T-helper 9 cell (primary cell): ENCODE measurements at regions not wholly inside any gene's neighbourhood (a gene's known extent, or its start where the extent isn't known, plus 50 kb on each side); places are given as distances from the start of the nearest gene placed in this dataset.

Experiments
- DNase-seq: peaks from one replicate; pipeline ENCODE4 v3.0.0-alpha.2; 2020

DNA sequence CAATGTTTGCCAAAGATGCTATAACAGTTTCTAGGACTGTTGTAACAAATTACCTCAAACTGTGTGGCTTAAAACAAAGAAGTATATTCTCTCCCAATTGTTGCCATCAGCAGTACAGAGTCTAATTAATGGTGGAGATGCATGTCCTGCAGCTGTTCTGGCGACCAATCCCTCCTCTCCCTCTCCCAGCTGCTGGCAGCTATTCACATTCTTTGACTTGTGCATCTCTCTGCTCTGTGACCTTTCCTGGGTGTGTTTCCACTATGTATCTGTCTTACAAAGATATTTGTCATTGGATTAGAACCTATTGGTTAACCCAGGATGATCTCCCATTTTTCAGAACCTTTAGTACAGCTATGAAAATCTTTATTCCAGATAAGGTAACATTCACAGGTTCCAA lies 561.7 kb upstream of the POM121L12 start:
- no peak for DNase-seq

DNA sequence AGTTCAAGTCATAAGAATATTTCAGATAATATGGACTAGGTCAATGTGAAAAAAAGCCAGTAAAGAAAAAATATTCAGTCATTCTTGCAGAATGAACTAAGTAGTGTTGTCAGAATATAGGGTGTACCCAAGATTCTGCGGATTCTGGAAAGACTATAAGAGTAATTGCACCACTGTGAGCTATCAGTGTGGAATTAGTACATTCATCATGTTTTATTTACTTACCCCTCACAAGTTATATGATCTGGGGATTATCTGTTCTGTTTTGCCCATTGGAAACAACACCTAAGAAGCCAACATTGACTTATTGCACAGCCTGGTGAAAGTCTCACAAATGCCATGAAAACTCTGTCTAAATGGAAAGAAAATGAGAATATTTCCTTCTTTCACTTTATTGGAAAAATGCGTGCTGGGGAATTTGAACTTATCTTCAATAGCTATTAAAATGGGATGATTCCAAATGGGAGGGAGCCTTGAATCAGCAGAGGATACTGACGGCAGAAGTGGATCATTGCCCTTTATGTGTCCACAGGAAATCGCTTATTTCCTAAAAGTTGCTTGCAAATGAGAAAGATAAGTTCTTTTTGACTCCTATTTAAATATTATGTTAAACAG lies 563.3 kb upstream of the POM121L12 start:
- DNase-seq, result no peak

DNA sequence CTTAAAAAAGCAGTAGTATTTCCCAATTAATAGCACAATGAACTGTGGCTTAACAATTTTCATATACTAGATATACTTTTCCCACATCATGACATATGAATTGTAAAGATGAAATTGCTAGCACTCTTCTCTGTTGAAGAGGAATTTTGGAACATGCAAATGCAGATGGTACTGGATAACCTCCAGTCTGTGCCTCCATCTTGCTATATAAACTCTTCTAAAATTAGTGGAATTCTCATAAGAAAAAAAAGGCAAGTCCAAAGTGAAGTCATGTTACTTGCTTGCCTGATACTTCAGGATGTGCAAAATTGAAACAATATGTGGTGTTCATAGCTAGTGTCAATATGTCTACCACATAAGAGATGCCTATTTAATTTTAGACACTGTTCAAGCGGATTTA lies 570.2 kb upstream of the POM121L12 start:
- DNase-seq, result no peak

DNA sequence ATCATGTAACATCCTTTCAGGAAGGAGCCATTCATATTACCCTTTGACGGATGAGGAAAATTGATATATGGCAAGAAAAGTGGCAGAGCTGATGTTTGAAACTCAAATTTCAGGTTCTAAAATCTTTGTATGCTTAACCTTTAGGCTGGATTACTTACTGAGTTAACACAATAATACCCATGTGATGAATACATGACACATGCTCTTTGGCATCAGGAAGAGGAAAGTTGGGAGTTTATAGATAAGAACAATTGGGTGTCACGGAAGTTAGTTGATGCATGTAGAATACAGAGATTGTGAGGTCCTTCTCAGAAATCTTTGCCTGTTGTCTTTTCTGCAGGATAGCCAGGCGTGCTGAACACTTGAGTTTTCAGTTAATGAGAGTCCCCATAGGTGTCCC lies 572.1 kb upstream of the POM121L12 start:
- DNase-seq, result no peak

DNA sequence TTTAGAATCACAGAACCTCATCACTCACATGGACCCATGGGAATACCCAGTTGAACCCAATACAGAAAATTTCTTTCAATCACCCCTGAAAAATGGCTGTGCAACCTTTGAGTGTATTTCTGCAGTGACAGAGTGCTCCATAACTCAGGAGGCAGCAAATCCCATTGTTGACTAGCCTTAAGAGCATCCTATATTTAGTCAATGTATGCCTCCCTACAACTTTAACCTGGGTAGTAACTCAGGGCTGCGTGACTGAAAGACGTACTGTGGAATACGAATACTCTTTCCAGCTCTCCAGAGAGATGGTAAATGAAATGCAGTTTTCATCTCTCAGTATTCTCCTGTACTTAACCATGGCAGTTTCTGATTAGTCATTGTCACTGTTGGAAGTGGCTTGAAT lies 573.0 kb upstream of the POM121L12 start:
- DNase-seq, result no peak

DNA sequence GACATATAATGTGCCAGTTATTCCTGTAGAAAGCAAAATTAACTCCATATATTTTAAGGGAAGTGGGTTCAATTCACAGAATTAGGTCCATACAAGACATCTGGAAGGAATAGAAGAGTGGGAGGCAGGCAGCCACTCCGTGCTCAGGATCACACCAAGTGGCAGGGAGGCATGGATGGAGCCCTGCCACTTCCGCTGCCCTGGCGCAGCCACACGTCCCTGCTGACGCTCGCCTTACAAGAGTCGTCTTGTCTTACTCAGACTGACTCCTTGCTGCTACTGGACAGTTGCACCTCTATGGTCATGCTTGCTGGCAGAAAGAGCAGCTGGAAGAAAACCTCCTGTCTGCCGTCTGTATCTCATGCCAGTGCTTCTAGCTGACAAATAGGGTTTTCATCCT lies 579.9 kb upstream of the POM121L12 start:
- DNase-seq, result no peak

DNA sequence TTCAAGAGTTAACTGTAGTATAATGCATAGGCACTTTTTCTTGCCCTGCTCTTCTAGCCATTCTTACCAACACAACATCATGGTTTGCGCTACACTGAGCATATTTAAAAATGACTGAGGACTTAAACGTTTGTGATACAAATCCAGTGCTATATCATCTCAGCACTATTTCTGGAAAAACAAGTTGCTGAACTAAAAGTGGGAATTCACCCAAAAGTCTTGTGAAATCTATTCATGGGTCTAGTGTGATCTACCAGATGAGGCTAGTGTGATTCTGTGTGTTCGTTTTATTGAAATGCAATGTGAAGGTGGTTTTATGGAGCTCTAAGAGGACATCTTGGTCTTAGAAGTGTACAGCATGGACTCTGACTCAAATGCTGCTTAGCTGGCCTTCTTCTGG lies 584.6 kb upstream of the POM121L12 start:
- no peak for DNase-seq

DNA sequence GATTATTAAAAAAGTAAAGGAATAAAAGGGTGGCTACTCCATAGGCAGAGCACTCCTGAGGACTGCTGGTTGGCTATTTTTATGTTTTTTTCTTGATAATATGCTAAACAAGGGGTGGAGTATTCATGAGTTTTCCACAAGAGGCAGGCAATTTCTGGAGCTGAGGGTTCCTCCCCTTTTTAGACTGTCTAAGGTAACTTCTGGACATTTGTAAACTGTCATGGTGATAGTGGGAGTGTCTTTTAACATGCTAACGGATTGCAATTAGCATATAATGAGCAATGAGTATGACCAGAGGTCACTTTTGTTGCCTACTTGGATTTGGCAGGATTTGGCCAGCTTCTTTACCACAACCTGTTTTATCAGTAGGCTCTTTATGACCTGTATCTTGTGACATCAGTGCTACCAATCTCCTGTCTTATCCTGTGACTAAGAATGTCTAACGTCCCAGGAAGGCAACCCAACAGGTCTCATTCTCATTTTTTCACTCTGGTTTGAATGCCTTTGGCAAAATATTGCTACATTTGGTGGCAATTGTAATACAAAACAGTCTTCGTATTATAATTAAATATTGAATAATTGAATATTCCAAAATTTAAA lies 587.8 kb upstream of the POM121L12 start:
- no peak for DNase-seq

DNA sequence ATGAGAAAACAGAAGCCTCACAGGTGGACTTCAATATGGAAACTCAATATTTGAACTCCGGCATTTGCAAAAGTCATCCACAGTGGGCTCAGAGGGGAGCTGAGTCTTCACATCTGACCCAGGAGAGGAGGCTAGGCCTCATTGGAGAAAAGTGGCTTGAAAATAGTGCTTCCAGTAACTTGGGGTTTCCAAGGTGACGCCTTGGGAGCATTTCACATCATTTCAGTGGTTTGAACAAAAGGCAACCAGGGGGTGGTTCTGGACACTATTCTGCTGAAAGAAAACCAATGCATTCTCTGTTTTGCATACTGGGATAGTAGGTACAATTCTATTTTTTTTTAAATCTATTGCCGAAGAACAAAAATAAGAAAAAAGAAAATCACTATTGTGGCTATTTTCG lies 599.2 kb upstream of the POM121L12 start:
- no peak for DNase-seq

DNA sequence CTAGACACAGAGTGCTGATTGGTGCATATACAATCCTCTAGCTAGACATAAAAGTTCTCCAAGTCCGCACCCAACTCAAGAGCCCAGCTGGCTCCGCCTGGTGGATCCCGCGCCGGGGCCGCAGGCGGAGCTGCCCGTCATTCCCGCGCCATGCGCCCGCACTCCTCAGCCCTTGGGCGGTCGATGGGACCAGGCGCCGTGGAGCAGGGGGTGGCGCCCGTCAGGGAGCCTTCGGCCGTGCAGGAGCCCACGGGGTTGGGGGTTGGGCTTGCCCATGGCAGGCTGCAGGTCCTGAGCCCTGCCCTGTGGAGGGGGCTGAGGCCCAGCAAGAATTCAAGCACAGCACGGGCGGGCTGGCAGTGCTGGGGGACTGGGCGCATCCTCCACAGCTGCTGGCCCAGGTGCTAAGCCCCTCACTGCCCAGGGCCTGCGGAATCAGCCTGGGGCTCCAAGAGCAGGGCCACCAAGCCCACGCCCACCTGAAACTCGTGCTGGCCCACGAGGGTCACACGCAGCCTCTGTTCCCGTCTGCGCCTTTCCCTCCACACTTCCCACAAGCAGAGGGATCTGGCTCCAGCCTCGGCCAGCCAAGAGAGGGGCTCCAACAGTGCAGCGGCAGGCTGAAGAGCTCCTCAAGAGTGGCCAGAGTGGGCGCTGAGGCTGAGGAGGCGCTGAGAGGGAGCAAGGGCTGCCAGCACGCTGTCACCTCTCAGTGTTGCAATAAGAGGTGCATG lies 604.2 kb upstream of the POM121L12 start:
- DNase-seq, result no peak

DNA sequence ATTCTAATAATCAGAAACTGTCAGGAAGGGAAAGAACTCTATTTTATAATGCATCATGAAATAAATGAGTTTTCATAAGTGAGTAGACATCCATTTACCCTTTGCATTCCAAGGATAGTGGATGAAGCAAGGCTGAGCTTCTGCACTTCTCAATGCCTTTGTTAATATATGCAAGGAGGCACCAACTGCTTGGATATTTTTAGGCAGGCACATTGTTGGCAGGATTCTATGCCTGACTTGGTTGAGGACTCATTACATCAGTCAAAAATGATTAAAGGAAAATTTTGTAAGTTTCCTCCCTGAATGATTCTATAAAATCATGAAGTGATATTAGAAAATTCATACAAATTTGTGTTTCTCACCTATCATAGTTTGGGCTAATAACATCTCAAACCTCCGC lies 612.2 kb upstream of the POM121L12 start:
- DNase-seq, result no peak

DNA sequence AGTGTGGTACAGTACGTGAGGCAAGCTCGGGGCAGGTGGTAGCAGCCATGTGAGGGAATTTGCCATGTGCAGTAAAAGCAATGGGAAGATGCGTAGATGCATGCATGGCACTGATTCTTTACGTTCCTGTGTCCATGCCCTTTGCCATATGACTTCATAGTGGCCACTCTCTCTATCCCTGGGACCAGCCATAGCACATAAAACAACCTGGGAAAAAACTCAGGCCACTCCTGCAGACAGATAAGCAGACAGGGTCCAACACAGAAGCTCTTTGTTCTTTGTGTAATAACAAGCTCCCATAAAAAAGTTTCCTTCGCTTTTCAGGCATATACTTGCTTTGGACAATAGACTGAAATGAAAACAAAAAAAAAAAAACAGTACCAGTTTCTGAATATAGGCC lies 622.4 kb upstream of the POM121L12 start:
- no peak for DNase-seq

DNA sequence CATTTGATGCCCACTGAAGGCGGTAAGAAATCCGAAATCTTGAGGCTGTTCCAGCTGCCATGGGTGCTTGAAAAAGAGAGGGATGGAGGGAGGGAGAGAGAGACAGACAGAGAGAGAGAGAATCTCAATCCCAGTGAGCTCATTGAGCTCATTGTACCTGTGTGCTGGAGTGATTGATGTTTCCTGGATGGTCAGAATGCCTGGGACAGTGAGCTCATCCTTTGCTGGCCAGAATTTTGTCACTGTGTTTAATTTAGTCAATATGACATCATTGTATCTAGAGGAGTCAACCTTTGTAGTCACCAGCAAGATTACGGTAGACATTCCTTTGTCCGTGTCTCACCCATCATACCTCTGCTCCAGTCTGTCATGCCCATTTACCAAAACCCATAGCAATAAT lies 625.4 kb upstream of the POM121L12 start:
- DNase-seq, result no peak

DNA sequence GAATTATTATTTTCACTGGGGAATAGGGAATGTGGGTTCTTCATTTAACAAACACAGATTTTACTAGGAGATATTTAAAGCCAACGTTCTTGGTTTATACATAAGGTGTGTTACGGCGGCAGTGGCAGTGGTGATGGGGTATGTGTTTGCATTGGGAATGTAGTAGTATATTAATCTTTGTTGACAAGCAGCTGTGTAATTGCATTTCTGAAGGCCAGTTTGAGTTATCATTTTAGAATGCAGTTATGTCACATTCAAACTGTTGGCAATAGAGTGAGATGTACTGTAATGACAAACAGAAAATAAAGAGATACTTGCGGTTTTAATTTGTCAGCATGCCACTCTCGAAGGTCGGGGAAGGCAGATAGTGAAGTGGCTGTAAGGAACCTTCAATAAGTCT lies 628.6 kb upstream of the POM121L12 start:
- DNase-seq, result no peak

DNA sequence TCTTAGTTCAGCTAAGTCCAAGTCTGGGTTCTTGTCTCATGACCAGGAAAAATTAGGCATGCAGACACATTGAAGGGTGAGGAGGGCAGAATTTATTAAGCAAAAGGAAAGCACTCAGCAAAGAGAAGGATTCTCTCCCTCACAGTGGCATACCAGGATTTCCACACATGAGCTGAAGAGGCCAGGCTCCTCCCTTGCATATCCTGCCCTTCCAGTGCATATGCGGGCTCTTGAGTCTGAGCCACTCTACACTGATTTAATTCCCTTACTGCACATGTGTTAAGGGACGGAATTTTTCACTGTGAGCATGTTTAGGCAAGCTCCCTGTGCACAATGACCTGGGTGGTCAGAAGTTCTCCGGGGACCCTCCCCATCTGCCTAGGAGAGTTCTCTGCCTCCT lies 652.7 kb upstream of the POM121L12 start:
- DNase-seq, result no peak

DNA sequence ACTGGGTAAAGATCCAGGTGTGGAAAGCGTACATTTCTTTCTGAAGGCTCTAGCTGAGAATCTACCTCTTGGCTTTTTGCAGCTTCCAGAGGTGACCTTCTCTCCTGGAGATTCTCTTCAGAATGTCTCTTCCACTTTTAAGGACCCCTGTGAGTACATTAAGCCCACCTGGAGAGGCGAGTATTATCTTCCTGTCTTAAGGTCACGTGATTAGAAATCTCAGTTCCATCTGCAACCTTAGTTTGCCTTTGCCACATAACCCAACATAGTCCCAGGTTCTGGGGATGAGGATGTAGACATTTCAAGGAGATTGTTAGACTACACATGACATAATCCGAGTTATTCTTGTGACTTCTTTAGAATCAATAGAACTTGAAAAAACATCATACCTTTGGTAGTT lies 665.5 kb upstream of the POM121L12 start:
- DNase-seq, result no peak

DNA sequence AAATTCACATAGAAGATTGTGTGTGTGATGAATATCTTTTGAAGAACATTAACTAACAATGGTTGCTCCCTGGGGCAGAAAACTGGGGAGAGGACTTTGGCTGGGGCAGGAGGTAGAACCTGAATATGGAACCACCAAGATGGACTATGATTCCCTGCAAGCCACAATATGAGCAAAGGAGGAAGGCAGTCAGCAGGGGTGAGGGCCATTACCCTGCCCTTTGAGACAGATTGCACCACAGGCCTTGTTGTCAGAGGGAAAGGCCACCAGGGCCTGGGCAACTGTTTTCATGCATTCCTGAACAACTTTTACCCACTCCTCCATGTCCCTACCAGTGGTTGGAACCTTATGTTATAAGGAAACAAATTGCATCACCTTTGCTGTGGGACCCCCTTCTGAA lies 670.1 kb upstream of the POM121L12 start:
- no peak for DNase-seq

DNA sequence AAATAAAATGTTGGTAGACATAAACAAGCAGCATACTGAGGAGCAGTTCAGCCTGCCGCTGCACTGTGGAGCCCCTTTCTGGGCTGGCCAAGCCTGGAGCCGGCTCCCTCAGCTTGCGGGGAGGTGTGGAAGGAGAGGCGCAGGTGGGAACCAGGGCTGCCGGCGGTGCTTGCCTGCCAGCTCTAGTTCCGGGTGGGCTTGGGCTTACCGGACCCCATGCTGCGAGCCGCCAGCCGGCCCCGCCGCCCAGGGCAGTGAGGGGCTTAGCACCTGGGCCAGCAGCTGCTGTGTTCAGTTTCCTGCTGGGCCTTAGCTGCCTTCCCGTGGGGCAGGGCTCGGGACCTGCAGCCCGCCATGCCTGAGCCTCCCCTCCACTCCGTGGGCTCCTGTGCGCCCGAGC lies 672.9 kb upstream of the POM121L12 start:
- DNase-seq, result no peak

DNA sequence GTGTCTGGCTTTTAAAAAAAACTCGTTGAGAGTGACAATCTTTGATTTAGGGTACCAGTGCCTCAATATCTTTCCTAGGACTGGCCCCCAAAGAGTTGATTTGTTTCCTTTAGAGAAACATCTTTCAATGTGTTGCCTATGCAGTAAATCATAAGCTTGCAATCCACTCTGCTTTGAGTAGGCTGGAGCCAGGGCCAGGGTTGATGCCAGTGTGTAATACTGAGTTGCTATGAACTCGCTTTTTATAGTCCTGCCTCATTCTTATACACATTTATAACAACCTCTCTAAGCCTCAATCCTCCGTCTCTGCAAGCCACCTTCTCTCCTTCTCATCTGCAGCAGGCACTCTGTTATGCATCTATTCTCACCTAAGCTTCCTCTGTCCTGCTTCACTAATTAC lies 674.9 kb upstream of the POM121L12 start:
- DNase-seq, result no peak

DNA sequence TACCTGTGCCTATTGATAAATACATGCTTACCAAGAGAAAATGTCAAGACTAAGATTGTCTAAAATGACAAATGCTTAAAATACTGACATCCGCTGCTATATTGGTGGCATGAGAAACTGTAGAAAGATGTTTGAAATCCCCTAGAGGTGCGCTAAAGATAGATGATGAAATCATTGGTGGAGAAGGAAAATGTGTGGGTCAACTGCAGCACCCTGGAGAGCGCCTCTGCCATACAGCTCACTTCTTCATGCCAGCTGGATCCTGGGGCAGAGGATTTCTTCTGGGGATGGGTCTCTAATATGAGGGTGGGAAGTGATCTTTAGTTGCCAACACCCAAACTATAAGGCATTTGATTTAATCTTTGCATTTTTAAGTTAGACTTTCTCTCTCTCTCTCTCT lies 680.4 kb upstream of the POM121L12 start:
- no peak for DNase-seq

DNA sequence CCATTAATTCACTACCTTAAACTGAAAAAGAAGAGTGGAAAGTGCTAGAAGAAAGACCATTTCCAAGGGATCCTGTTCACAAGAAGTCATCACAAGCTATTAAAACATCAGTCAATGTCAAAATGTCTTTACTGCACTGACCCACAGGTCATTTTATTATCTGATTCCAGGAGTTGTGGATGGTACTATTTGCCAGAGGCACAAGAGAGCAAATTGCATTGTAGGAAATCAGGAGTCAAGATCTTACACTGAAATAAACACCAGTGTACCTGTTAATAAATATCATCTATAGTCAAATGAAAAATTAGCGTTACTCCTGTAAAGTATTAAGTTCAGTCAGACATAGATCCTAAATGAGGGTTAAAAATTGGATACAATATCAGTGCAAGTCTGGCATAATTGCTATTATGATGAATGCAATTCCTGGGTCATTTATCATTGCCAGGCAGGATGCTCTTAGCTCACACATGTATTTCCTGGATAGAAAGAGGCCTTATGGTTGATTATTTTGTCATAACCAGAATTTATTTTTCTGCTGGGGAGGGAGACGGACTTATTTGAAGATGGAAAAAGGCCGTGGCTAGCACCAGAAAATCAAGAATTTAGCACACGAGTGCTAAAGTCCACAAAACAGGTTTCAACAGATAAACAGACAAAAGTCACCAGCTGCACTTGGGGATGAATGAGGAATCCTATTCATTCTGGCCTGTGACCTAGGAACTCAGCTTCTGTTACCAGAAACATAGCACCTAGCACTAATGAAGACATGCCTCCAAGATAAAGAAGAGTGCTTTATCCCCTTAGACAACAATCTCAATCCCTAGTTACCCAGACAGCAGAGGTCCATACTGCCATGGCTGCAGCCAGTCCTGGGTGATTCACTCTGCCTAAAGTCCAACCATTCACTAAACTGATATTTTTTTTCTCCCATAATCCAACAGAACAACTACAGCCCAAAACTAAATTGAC lies 683.1 kb upstream of the POM121L12 start:
- DNase-seq, result no peak

DNA sequence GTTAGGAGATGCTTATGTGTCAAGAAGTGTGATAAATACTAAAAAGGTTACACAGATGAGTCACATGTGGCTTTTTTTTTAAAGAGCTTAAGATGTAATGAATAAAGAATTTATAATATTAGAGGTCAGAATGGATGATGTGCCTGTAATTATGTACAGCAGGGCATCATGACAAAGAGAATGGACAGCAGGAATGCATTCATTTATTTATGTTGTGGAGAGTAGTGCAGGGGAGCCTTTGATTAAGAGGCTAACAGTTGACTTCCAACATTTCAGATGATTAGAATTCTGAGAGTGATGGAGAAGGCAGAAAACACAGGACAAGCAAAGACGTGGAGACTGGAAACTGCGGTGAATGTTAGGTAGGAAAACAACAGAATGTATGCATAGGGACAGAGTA lies 691.4 kb upstream of the POM121L12 start:
- no peak for DNase-seq

DNA sequence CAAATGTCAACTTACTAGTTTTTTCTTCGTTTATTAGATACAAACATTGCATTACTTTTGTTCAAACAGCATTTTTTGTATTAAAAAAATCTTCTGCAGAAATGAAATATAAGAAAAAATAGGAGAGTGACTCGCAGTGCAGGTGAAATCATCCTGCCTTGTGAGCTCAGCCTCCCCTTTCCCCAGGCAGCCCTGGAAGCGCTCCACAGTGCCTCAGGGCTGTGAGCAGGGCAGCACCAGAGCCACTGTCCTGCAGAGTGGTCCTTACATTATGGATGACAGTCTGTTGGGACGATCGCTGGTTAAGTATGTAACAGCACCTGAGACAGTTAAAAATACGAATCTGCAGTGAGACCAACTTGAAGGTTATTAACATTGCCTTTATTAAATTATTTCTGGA lies 695.4 kb upstream of the POM121L12 start:
- DNase-seq, result no peak
